Common myeloid progenitor, CD34-positive (primary cell): ENCODE measurements at regions not wholly inside any gene's neighbourhood (a gene's known extent, or its start where the extent isn't known, plus 50 kb on each side); places are given as distances from the start of the nearest gene placed in this dataset.

Experiments used
- CTCF ChIA-PET: fragments of 350-600 bp; sonication (Branson Sonifier 250); formaldehyde crosslinking; loops from one replicate; lab custom pipeline; 2021; ENCODE audit warnings: antibody characterized with exemption; lab: Charles Lee
- POLR2A ChIA-PET: fragments of 350-600 bp; sonication (Branson Sonifier 250); formaldehyde crosslinking; loops from one replicate; lab custom pipeline; 2021; ENCODE audit warnings: antibody characterized with exemption; lab: Charles Lee
- DNase-seq, 3 donors: peaks; one replicate each; pipeline versions ENCODE4 v3.0.0 to v3.0.0-alpha.2; 2013
- H3K27ac ChIP-seq, 2 experiments: 1 replicate in 1 of 2; 2 replicates in 1 of 2; pipeline ENCODE4 v1.7.0; 2013; ENCODE audit warnings: inconsistent platforms in 2 of 2, low read length in 2 of 2, mild to moderate bottlenecking in 2 of 2, low read depth in 1 of 2, moderate library complexity in 1 of 2; ENCODE audit not compliant: severe bottlenecking in 2 of 2, insufficient read depth in 1 of 2, poor library complexity in 1 of 2
- H3K27me3 ChIP-seq, 5 experiments: replicated peaks in 2 of 5; 1 replicate in 3 of 5; 2 replicates in 2 of 5; pipeline versions ENCODE4 v1.6.1 to v1.7.0; 2013; ENCODE audit warnings: low read length in 4 of 5, mild to moderate bottlenecking in 2 of 5, moderate library complexity in 2 of 5, inconsistent platforms in 1 of 5; ENCODE audit not compliant: insufficient read depth in 5 of 5, control insufficient read depth in 4 of 5
- H3K36me3 ChIP-seq, 4 experiments: 1 replicate in 2 of 4; 2 replicates in 2 of 4; pipeline versions ENCODE4 v1.6.1 to v1.7.0; 2013; ENCODE audit warnings: low read length in 3 of 4, control low read depth in 1 of 4, mild to moderate bottlenecking in 1 of 4; ENCODE audit not compliant: control insufficient read depth in 4 of 4, insufficient read depth in 4 of 4
- H3K4me1 ChIP-seq, 4 experiments: 1 replicate in 3 of 4; 2 replicates in 1 of 4; pipeline versions ENCODE4 v1.6.1 to v1.7.1; 2013; ENCODE audit warnings: low read length in 3 of 4, mild to moderate bottlenecking in 3 of 4, control low read depth in 1 of 4, inconsistent platforms in 1 of 4, moderate library complexity in 1 of 4; ENCODE audit not compliant: control insufficient read depth in 4 of 4, insufficient read depth in 4 of 4; ENCODE audit errors: control extremely low read depth in 1 of 4
- H3K4me3 ChIP-seq, 7 experiments: 1 replicate in 4 of 7; 2 replicates in 3 of 7; pipeline versions ENCODE4 v1.5.1 to v1.7.0; 2013; ENCODE audit warnings: mild to moderate bottlenecking in 7 of 7, low read length in 6 of 7, moderate library complexity in 6 of 7, inconsistent platforms in 2 of 7, low read depth in 2 of 7, control low read depth in 1 of 7; ENCODE audit not compliant: insufficient read depth in 4 of 7, control insufficient read depth in 1 of 7; ENCODE audit errors: extremely low read depth in 1 of 7
- H3K9me3 ChIP-seq, 5 experiments: 1 replicate in 4 of 5; 2 replicates in 1 of 5; pipeline versions ENCODE4 v1.6.1 to v1.7.1; 2013; ENCODE audit warnings: low read length in 4 of 5, mild to moderate bottlenecking in 2 of 5, inconsistent platforms in 1 of 5, low read depth in 1 of 5, moderate library complexity in 1 of 5; ENCODE audit not compliant: control insufficient read depth in 4 of 5, insufficient read depth in 2 of 5; ENCODE audit errors: control extremely low read depth in 1 of 5
- WGBS: methylation state at CpG from one replicate; pipeline ENCODE4 v1.1.5; 2013; ENCODE audit not compliant: insufficient coverage; 5-methylcytosine and 5-hydroxymethylcytosine counted together

DNA sequence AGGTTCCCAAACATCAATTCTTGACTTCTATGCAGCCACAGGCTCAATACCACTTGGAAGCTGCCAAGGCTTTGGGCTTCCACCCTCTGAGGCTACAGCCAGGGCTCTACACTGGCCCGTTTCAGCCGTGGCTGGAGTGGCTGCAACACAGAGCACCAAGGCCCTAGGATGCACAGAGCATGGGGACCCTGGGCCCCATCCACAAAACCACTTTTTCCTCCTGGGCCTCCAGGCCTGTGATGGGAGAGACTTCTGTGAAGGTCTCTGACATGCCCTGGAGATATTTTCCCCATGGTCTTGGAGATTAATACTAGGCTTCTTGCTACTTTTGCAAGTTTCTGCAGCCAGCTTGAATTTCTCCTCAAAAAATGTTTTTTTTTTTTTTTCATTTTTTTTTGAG lies 655.4 kb upstream of the ZP4 start:
- DNase-seq, result no peak
- no peaks in the 10 kb centered on the region for H3K4me1 ChIP-seq
- CTCF ChIA-PET, result no interaction called here
- no peak overlapping the region for H3K4me3 ChIP-seq
- POLR2A ChIA-PET, result interaction anchor here (0.6 kb wide), 1 partner anchor 436 kb away, joined by 3 read pairs; no protein-coding TSS in a partner anchor
- peaks cover 0 to 2% (median 0%) of the 10 kb centered on the region in 5 experiments for H3K9me3 ChIP-seq
- 100% methylated on average over 2 of the region's 2 CpGs for WGBS
- H3K27me3 ChIP-seq, result no peaks in the 10 kb centered on the region
- no peak overlapping the region for H3K27ac ChIP-seq
- H3K36me3 ChIP-seq, result no peaks in the 10 kb centered on the region

DNA sequence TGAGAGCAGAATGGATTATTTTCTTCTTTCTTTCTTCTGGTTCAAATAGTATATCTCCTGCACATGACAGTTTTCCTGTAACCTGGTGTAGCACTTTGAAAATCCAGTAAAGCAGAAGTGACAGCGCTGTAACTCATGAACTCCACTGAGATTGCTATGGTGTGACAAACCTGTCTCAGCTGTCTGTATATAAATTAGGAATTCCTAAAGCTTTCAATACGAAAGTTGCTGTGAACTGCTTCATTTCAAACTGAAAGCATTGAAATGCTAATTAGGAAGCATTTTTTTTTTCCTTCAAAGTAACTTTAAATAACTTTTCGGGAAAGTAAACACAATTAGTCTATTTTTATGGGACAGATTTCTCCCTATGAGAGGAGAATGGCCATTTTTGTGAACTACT lies 646.9 kb upstream of the ZP4 start:
- Histone ChIP-seq H3K27ac (no peak overlapping the region), H3K4me3 (no peak overlapping the region), H3K9me3 (no peaks in the 10 kb centered on the region), H3K4me1 (no peaks in the 10 kb centered on the region), H3K27me3 (no peaks in the 10 kb centered on the region), H3K36me3 (no peaks in the 10 kb centered on the region)
- ChIA-PET CTCF (interaction anchor here (0.6 kb wide), 1 partner anchor 82 kb away, joined by 3 read pairs; no protein-coding TSS in a partner anchor), POLR2A (no interaction called here)
- 89% methylated on average over 2 of the region's 3 CpGs for WGBS
- DNase-seq, result no peak

DNA sequence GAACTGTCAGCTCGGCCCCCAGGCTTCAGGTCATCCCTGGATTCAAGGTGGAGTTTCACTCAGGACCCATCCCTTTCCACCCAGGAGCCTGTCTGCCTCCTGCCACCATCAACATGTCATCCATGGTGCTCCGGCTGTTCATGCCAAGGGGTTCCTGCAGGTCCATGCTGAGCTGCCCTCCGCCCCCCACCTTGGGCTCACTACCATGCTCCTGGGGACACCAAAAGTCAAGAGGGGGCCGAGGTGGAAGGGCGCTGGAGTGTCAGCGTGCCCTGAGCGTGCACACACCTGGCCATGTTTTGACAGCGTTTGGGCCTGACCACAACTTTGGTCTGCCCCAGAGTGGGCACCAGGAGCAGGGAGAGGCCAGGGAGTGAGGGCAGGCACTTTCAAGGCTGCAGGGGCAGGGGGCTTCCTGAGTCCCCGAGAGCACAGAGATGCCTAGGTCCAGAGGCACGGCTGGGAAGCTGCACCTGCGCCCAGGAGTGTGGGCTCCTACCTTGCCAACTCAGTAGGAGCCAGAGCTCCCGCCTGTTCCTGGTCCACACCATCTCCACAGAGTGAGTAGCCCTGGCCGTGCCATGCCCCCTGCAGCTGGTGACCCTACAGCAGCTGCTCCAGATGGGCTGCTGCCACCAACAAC lies 639.6 kb upstream of the ZP4 start:
- no peaks in the 10 kb centered on the region for H3K27me3 ChIP-seq
- DNase-seq, result no peak
- H3K9me3 ChIP-seq, result peaks cover 0 to 13% (median 0%) of the 10 kb centered on the region in 5 experiments
- no peak overlapping the region for H3K4me3 ChIP-seq
- no peaks in the 10 kb centered on the region for H3K4me1 ChIP-seq
- POLR2A ChIA-PET, result no interaction called here
- CTCF ChIA-PET, result no interaction called here
- 96% methylated on average over 11 of the region's 13 CpGs for WGBS
- no peak overlapping the region for H3K27ac ChIP-seq
- no peaks in the 10 kb centered on the region for H3K36me3 ChIP-seq

DNA sequence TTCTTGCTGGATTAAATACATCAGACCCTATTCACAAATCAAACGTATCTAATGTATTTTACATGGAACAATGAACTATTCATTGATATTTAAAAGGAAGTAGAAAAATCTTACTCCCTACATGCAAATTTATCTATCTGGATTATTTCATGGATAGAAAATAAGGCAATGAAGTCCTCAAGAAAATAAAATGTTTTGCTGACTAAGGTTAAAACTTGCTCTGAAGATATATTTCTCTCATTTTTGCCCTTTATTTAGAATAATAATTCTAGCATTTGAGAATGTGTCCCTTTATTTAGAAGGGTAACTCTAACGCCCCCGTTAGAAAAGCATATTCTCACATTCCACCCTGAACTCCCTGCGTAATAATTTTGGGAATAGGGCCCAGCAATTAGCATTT lies 627.0 kb upstream of the ZP4 start:
- Histone ChIP-seq H3K4me3 (no peak overlapping the region), H3K27me3 (no peaks in the 10 kb centered on the region), H3K36me3 (no peaks in the 10 kb centered on the region), H3K4me1 (no peaks in the 10 kb centered on the region), H3K27ac (no peak overlapping the region), H3K9me3 (peaks cover 4 to 15% (median 5%) of the 10 kb centered on the region in 5 experiments)
- DNase-seq, result no peak
- WGBS, result no CpG with 5 or more reads among the region's 4 CpGs
- CTCF ChIA-PET, result no interaction called here
- POLR2A ChIA-PET, result no interaction called here

DNA sequence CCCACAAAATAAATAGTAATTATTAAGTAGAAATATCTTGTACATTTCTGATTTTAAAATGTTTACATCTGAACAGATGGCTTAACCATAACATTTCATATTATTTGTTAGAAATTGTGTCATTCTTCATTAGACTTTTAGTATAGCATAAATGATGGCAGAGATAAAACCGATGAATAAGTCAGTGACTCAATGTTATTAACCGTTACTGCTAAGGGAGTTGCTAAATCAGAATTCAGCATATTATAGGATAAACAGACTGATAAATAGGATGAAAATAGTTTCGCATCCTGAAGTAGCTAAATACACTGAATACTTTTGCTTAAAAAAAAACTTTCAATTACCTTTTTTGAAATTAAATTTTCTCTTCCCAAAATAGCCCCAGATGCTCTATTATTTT lies 610.6 kb upstream of the ZP4 start:
- Histone ChIP-seq H3K9me3 (peaks cover 0 to 5% (median 0%) of the 10 kb centered on the region in 5 experiments), H3K27ac (no peak overlapping the region), H3K27me3 (no peaks in the 10 kb centered on the region), H3K4me3 (no peak overlapping the region), H3K4me1 (peaks cover 0 to 9% (median 4%) of the 10 kb centered on the region in 4 experiments), H3K36me3 (no peaks in the 10 kb centered on the region)
- DNase-seq, result no peak
- ChIA-PET CTCF (no interaction called here), POLR2A (no interaction called here)
- WGBS, result no CpG with 5 or more reads among the region's 3 CpGs

DNA sequence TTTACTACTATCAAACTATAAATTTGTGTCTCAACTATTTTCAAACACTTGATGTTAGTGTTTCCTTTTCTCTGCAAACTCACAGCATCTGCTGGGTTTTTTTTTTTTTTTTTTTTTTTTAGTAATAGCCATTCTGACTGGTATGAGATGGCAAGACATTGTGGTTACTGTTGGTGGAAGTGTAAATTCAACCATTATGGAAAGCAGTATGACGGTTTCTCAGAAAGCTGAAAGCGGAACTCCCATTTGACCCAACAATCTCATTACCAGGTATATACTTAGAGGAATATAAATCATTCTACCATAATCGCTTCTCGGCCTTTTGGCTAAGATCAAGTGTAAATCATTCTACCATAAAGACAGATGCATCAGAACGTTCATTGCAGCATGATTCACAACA lies 608.3 kb upstream of the ZP4 start:
- 8% methylated on average over 3 of the region's 5 CpGs for WGBS
- H3K4me3 ChIP-seq, result no peak overlapping the region
- H3K9me3 ChIP-seq, result peaks cover 0 to 5% (median 0%) of the 10 kb centered on the region in 5 experiments
- CTCF ChIA-PET, result interaction anchor here (1.3 kb wide), 1 partner anchor 19 kb away, joined by 5 read pairs; no protein-coding TSS in a partner anchor
- no peak overlapping the region for H3K27ac ChIP-seq
- H3K4me1 ChIP-seq, result peaks cover 0 to 9% (median 4%) of the 10 kb centered on the region in 4 experiments
- H3K27me3 ChIP-seq, result no peaks in the 10 kb centered on the region
- DNase-seq, result peak; percentile 74 to 98 (median 91)
- POLR2A ChIA-PET, result interaction anchor here (0.6 kb wide), 1 partner anchor 1087 kb away, joined by 4 read pairs; no protein-coding TSS in a partner anchor
- no peaks in the 10 kb centered on the region for H3K36me3 ChIP-seq

DNA sequence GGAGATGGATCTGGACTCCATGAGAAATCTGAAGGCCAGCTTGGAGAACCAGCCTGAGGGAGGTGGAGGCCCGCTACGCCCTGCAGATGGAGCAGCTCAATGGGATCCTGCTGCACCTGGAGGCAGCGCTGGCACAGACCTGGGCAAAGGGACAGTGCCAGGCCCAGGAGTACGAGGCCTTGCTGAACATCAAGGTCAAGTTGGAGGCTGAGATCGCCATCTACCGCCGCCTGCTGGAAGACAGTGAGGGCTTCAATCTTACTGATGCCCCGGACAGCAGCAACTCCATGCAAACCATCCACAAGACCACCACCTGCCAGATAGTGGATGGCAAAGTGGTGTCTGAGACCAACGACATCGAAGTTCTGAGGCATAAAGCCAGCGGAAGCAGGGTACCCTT lies 601.5 kb upstream of the ZP4 start:
- Histone ChIP-seq H3K27me3 (no peaks in the 10 kb centered on the region), H3K27ac (no peak overlapping the region), H3K4me3 (no peak overlapping the region), H3K9me3 (no peaks in the 10 kb centered on the region), H3K4me1 (no peaks in the 10 kb centered on the region), H3K36me3 (no peaks in the 10 kb centered on the region)
- CTCF ChIA-PET, result no interaction called here
- POLR2A ChIA-PET, result no interaction called here
- no peak for DNase-seq
- WGBS, result 90% methylated on average over 3 of the region's 11 CpGs
